Suprapubic skin (tissue), 4 donors: ENCODE measurements at regions not wholly inside any gene's neighbourhood (a gene's known extent, or its start where the extent isn't known, plus 50 kb on each side); places are given as distances from the start of the nearest gene placed in this dataset.

ENCODE experiments used
- CTCF ChIP-seq, 2 donors: fragments of 200-600 bp in 1 of 2; fragments of 450-650 bp in 1 of 2; sonication (generic) in 1 of 2; IDR thresholded peaks; one replicate each; pipeline ENCODE4 v1.5.1; 2016 to 2019; ENCODE audit warnings: antibody characterized with exemption in 2 of 2, mild to moderate bottlenecking in 1 of 2, moderate library complexity in 1 of 2
- EP300 ChIP-seq: sonication (generic); formaldehyde crosslinking; IDR thresholded peaks from one replicate; pipeline ENCODE4 v1.6.1; 2017; ENCODE audit warnings: antibody characterized with exemption
- POLR2A ChIP-seq, 2 donors: fragments of 450-650 bp; IDR thresholded peaks; one replicate each; pipeline ENCODE4 v1.6.1; 2017; ENCODE audit warnings: antibody characterized with exemption in 2 of 2, mild to moderate bottlenecking in 2 of 2, moderate library complexity in 2 of 2
- POLR2AphosphoS5 ChIP-seq, 3 donors: sonication (generic); formaldehyde crosslinking; IDR thresholded peaks; one replicate each; pipeline ENCODE4 v1.6.1; 2017; ENCODE audit warnings: antibody characterized with exemption in 3 of 3

GRCh38 chr9:30519166-30519565 is 1865.3 kb upstream of the ACO1 start:
- TF ChIP-seq CTCF (IDR thresholded peaks at IDR 0.05), result no peak
- TF ChIP-seq POLR2A (IDR thresholded peaks at IDR 0.05), result no peak
- no peak for TF ChIP-seq EP300
- no peak for TF ChIP-seq POLR2AphosphoS5 (IDR thresholded peaks at IDR 0.05)
